ENCODE measurements at regions not wholly inside any gene's neighbourhood (a gene's known extent, or its start where the extent isn't known, plus 50 kb on each side); places are given as distances from the start of the nearest gene placed in this dataset.

DNA sequence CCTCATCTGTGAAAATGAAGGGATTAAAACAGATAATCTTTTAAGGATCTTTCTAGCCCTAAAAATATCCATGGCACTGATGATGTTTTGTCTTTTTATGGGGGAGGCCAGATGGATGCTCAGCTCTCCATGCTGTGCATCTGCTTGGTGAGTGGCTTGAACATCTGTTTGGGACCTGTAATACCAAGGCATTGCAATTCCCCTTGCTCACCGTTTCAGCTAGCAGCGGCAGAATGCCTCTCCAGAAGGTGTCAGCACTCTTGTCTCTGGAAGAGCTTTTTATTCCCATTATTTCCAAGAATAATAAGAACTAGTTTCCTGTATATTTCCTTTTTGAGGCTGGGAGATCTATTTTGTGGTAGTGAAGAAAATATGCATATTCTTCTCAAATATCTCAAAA is 151.9 kb upstream of the ANK2 start:
- TF ChIP-seq, protein P1, sequence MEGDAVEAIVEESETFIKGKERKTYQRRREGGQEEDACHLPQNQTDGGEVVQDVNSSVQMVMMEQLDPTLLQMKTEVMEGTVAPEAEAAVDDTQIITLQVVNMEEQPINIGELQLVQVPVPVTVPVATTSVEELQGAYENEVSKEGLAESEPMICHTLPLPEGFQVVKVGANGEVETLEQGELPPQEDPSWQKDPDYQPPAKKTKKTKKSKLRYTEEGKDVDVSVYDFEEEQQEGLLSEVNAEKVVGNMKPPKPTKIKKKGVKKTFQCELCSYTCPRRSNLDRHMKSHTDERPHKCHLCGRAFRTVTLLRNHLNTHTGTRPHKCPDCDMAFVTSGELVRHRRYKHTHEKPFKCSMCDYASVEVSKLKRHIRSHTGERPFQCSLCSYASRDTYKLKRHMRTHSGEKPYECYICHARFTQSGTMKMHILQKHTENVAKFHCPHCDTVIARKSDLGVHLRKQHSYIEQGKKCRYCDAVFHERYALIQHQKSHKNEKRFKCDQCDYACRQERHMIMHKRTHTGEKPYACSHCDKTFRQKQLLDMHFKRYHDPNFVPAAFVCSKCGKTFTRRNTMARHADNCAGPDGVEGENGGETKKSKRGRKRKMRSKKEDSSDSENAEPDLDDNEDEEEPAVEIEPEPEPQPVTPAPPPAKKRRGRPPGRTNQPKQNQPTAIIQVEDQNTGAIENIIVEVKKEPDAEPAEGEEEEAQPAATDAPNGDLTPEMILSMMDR (conservative IDR thresholded peaks at IDR 0.05; ENCODE audit: low read length) = no peak
- no peak for TF ChIP-seq EZH2phosphoT487 (IDR thresholded peaks at IDR 0.05; ENCODE audit: borderline replicate concordance)
